Mesenchymal stem cell (in vitro differentiated cells and primary cell): ENCODE measurements at regions not wholly inside any gene's neighbourhood (a gene's known extent, or its start where the extent isn't known, plus 50 kb on each side); places are given as distances from the start of the nearest gene placed in this dataset.

ENCODE experiments used
- DNase-seq: peaks from one replicate; pipeline ENCODE4 v3.0.0-alpha.2; 2013
- H2AFZ ChIP-seq: one replicate; pipeline ENCODE4 v1.6.1; 2013; ENCODE audit warnings: low read depth, mild to moderate bottlenecking, control low read depth, inconsistent platforms, low read length, moderate library complexity
- H2AK5ac ChIP-seq: 2 replicates; pipeline ENCODE4 v1.6.1; 2013; ENCODE audit warnings: low read length, moderate library complexity, mild to moderate bottlenecking, inconsistent platforms; ENCODE audit not compliant: severe bottlenecking
- H2BK120ac ChIP-seq: one replicate; pipeline ENCODE4 v1.6.1; 2013; ENCODE audit warnings: low read depth, mild to moderate bottlenecking, inconsistent platforms, low read length, moderate library complexity
- H2BK12ac ChIP-seq, 2 experiments: one replicate each; pipeline ENCODE4 v1.6.1; 2013; ENCODE audit warnings: inconsistent platforms in 2 of 2, low read length in 2 of 2, mild to moderate bottlenecking in 2 of 2, moderate library complexity in 2 of 2, control low read depth in 1 of 2
- H2BK15ac ChIP-seq: one replicate; pipeline ENCODE4 v1.6.1; 2013; ENCODE audit warnings: mild to moderate bottlenecking, low read depth, inconsistent platforms; ENCODE audit not compliant: poor library complexity, severe bottlenecking
- H2BK5ac ChIP-seq: 2 replicates; pipeline ENCODE4 v1.6.1; 2013; ENCODE audit warnings: low read depth, mild to moderate bottlenecking, low read length, control low read depth, inconsistent platforms; ENCODE audit not compliant: poor library complexity, severe bottlenecking
- H3K14ac ChIP-seq, 2 experiments: one replicate each; pipeline ENCODE4 v1.6.1; 2013; ENCODE audit warnings: inconsistent platforms in 2 of 2, low read length in 2 of 2, control low read depth in 1 of 2, mild to moderate bottlenecking in 1 of 2, moderate library complexity in 1 of 2
- H3K18ac ChIP-seq, 2 experiments: one replicate each; pipeline ENCODE4 v1.6.1; 2013; ENCODE audit warnings: inconsistent platforms in 2 of 2, low read length in 2 of 2, control low read depth in 1 of 2, low read depth in 1 of 2, mild to moderate bottlenecking in 1 of 2
- H3K23ac ChIP-seq, 2 experiments: one replicate each; pipeline ENCODE4 v1.6.1; 2013; ENCODE audit warnings: inconsistent platforms in 2 of 2, low read length in 2 of 2, mild to moderate bottlenecking in 2 of 2, moderate library complexity in 2 of 2, control low read depth in 1 of 2
- H3K27ac ChIP-seq: 2 replicates; pipeline ENCODE4 v1.5.1; 2013; ENCODE audit warnings: mild to moderate bottlenecking, moderate library complexity, low read length, control low read depth, inconsistent platforms; ENCODE audit not compliant: poor library complexity, severe bottlenecking
- H3K27me3 ChIP-seq, 2 experiments: 2 replicates each; pipeline versions ENCODE4 v1.6.1 to v1.7.0; 2013; ENCODE audit warnings: low read length in 2 of 2, mild to moderate bottlenecking in 2 of 2, moderate library complexity in 2 of 2, control low read depth in 1 of 2, inconsistent platforms in 1 of 2; ENCODE audit not compliant: control insufficient read depth in 1 of 2, insufficient read depth in 1 of 2
- H3K36me3 ChIP-seq, 2 experiments: 2 replicates each; pipeline versions ENCODE4 v1.6.1 to v1.7.0; 2013; ENCODE audit warnings: low read length in 2 of 2, control low read depth in 1 of 2, inconsistent platforms in 1 of 2, low read depth in 1 of 2, mild to moderate bottlenecking in 1 of 2; ENCODE audit not compliant: insufficient read depth in 2 of 2, control insufficient read depth in 1 of 2
- H3K4ac ChIP-seq, 2 experiments: one replicate each; pipeline ENCODE4 v1.6.1; 2013; ENCODE audit warnings: inconsistent platforms in 2 of 2, low read length in 2 of 2, mild to moderate bottlenecking in 2 of 2, moderate library complexity in 2 of 2, control low read depth in 1 of 2, low read depth in 1 of 2
- H3K4me1 ChIP-seq: 2 replicates; pipeline ENCODE4 v1.6.1; 2013; ENCODE audit warnings: low read depth, low read length, control low read depth; ENCODE audit not compliant: control insufficient read depth, insufficient read depth
- H3K4me2 ChIP-seq: 2 replicates; pipeline ENCODE4 v1.6.1; 2013; ENCODE audit warnings: low read length, mild to moderate bottlenecking, inconsistent platforms; ENCODE audit not compliant: poor library complexity, severe bottlenecking
- H3K4me3 ChIP-seq, 2 experiments: 2 replicates each; pipeline versions ENCODE4 v1.5.1 to v1.7.0; 2013; ENCODE audit warnings: low read length in 2 of 2, mild to moderate bottlenecking in 2 of 2, control low read depth in 1 of 2, low read depth in 1 of 2; ENCODE audit not compliant: insufficient read depth in 1 of 2
- H3K79me1 ChIP-seq: replicated peaks from 2 replicates; pipeline ENCODE4 v1.6.1; 2013; ENCODE audit warnings: mild to moderate bottlenecking, control low read depth, low read length, inconsistent platforms; ENCODE audit not compliant: poor library complexity, severe bottlenecking
- H3K9ac ChIP-seq: 2 replicates; pipeline ENCODE4 v1.7.0; 2013; ENCODE audit warnings: mild to moderate bottlenecking, low read length, moderate library complexity
- H3K9me3 ChIP-seq: 2 replicates; pipeline ENCODE4 v1.7.0; 2013; ENCODE audit warnings: mild to moderate bottlenecking, low read length; ENCODE audit not compliant: control insufficient read depth
- H4K8ac ChIP-seq: one replicate; pipeline ENCODE4 v1.6.1; 2013; ENCODE audit warnings: inconsistent platforms, mild to moderate bottlenecking, low read length, moderate library complexity
- H4K91ac ChIP-seq: one replicate; pipeline ENCODE4 v1.6.1; 2013; ENCODE audit warnings: mild to moderate bottlenecking, low read length, inconsistent platforms
- WGBS: methylation state at CpG from one replicate; pipeline ENCODE4 v1.1.7; 2013; ENCODE audit warnings: mixed read lengths; 5-methylcytosine and 5-hydroxymethylcytosine counted together

DNA sequence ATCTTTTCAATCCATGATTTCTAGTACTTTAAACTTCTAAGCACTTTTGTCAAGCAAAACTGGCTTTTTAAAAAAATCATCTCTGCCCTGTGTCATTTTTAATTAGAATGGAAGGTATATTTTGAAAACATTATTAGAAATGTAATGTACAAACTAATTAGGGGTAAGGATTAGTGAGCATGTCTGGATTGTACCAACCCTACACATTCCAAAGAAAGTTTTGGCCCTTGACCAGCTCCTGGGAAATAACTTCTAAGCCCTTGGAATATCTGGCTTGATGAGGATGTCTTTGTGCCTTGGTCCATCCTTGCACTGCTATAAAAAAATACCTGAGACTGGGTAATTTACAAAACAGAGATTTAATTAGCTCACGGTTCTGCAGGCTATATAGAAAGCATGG, 876.5 kb downstream of the RAPGEF2 start:
- no peak overlapping the region for H2BK5ac ChIP-seq
- no peak overlapping the region for H3K23ac ChIP-seq
- H3K14ac ChIP-seq = no peak overlapping the region
- H3K79me1 ChIP-seq = no peaks in the 10 kb centered on the region
- no peaks in the 10 kb centered on the region for H3K36me3 ChIP-seq
- no peak overlapping the region for H2AFZ ChIP-seq
- no peak overlapping the region for H2BK15ac ChIP-seq
- H4K91ac ChIP-seq = no peak overlapping the region
- H3K4me2 ChIP-seq = no peak overlapping the region
- H2BK12ac ChIP-seq = no peak overlapping the region
- H4K8ac ChIP-seq = no peak overlapping the region
- no peak for DNase-seq
- 93% methylated on average over 1 of the region's 1 CpG for WGBS
- no peak overlapping the region for H3K4ac ChIP-seq
- H3K27ac ChIP-seq = no peak overlapping the region
- no peaks in the 10 kb centered on the region for H3K27me3 ChIP-seq
- no peak overlapping the region for H3K4me3 ChIP-seq
- no peak overlapping the region for H3K18ac ChIP-seq
- no peaks in the 10 kb centered on the region for H3K9me3 ChIP-seq
- H2AK5ac ChIP-seq = no peak overlapping the region
- H3K9ac ChIP-seq = no peak overlapping the region
- no peaks in the 10 kb centered on the region for H3K4me1 ChIP-seq
- H2BK120ac ChIP-seq = no peak overlapping the region

DNA sequence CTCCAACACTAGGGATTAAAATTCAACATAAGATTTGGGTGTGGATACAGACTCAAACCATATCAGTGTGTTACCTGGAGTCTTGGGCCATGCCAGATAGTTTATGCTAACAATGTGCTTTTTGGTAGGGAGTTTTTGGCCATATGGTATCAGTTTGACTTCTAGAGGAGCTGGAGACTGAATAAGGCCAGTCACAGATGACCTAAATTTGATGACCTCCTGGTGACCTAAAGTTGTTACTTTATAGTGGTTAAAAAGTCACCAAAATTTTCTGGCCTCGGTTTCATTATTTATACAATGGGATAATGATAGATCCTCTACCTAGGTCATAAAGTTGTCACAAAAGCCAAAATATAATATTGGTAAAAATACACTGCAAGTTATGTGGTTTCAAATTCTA, 877.1 kb downstream of the RAPGEF2 start:
- WGBS = no CpG with 5 or more reads among the region's 1 CpG
- no peak overlapping the region for H3K4me3 ChIP-seq
- H3K79me1 ChIP-seq = no peaks in the 10 kb centered on the region
- no peaks in the 10 kb centered on the region for H3K9me3 ChIP-seq
- no peak overlapping the region for H2BK120ac ChIP-seq
- no peak overlapping the region for H3K18ac ChIP-seq
- H3K36me3 ChIP-seq = no peaks in the 10 kb centered on the region
- no peak overlapping the region for H2BK5ac ChIP-seq
- H2BK15ac ChIP-seq = no peak overlapping the region
- H2AFZ ChIP-seq = no peak overlapping the region
- DNase-seq = no peak
- H2AK5ac ChIP-seq = no peak overlapping the region
- no peak overlapping the region for H3K23ac ChIP-seq
- H3K4ac ChIP-seq = no peak overlapping the region
- no peaks in the 10 kb centered on the region for H3K4me1 ChIP-seq
- no peak overlapping the region for H3K4me2 ChIP-seq
- no peak overlapping the region for H4K91ac ChIP-seq
- H3K14ac ChIP-seq = no peak overlapping the region
- no peak overlapping the region for H3K27ac ChIP-seq
- H3K27me3 ChIP-seq = no peaks in the 10 kb centered on the region
- H2BK12ac ChIP-seq = no peak overlapping the region
- H4K8ac ChIP-seq = no peak overlapping the region
- no peak overlapping the region for H3K9ac ChIP-seq

DNA sequence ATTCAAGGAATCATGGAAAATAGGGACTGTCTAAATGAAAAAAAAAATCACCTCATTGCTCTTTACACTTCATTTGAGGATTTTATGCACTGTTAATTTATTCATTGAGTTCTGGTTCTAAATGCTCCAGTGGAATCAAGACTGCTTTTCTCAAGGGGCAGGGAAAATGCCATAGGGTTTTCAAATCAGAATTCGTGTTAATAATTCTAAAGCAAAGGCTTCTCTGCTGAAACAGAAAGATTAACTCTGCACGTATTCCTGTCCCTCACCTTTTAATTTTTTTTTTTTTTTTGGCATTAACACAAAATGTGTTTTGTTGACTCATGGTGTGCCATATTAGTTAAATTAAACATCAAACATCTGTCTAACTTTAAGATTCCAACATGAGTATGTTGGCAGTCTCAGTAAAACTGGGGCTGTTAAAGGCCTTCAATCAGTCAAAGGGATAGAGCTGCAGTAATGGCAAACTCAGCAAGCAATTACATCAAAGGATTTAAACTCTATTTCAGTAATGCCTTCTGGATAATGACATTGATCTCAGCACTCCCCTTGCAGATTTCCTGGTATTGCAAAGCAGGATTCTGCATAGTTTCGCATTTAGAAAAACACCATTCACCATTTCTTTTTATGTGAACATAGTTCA, 878.1 kb downstream of the RAPGEF2 start:
- Histone ChIP-seq H3K4ac (no peak overlapping the region), H3K79me1 (no peaks in the 10 kb centered on the region), H2AK5ac (no peak overlapping the region), H2BK12ac (no peak overlapping the region), H3K4me2 (no peak overlapping the region), H3K4me3 (no peak overlapping the region), H3K27me3 (no peaks in the 10 kb centered on the region), H3K9ac (no peak overlapping the region), H2AFZ (no peak overlapping the region), H3K36me3 (no peaks in the 10 kb centered on the region), H3K9me3 (no peaks in the 10 kb centered on the region), H2BK120ac (no peak overlapping the region), H3K27ac (no peak overlapping the region), H4K91ac (no peak overlapping the region), H2BK15ac (no peak overlapping the region), H3K14ac (no peak overlapping the region), H2BK5ac (no peak overlapping the region), H4K8ac (no peak overlapping the region), H3K23ac (no peak overlapping the region), H3K18ac (no peak overlapping the region), H3K4me1 (no peaks in the 10 kb centered on the region)
- WGBS = 94% methylated on average over 2 of the region's 3 CpGs
- DNase-seq = no peak

DNA sequence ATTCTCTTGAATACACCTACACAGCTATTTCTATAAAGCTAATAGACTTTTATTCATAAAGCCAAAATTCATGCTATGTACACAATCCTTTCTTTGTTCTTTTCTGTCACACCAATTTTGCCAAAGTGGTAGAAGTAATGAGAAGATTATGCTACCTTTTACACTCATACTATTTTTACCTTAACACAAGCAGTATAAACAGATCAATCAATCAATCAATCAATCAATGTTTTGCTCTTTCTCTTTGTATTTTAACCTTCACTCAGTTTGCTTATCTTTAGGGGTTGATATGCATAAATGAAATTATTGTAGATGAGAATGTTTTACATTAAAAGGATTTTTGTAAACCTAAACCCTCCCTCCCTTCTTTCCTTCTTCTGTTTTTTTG, 878.6 kb downstream of the RAPGEF2 start:
- H2AK5ac ChIP-seq = no peak overlapping the region
- H3K18ac ChIP-seq = no peak overlapping the region
- no peak overlapping the region for H2BK5ac ChIP-seq
- no peak overlapping the region for H3K4me2 ChIP-seq
- DNase-seq = no peak
- H3K27me3 ChIP-seq = no peaks in the 10 kb centered on the region
- H3K4ac ChIP-seq = no peak overlapping the region
- H3K9ac ChIP-seq = no peak overlapping the region
- no peak overlapping the region for H3K23ac ChIP-seq
- no peak overlapping the region for H4K8ac ChIP-seq
- H2BK15ac ChIP-seq = no peak overlapping the region
- no peaks in the 10 kb centered on the region for H3K36me3 ChIP-seq
- no peak overlapping the region for H3K4me3 ChIP-seq
- H3K4me1 ChIP-seq = no peaks in the 10 kb centered on the region
- H3K79me1 ChIP-seq = no peaks in the 10 kb centered on the region
- H3K9me3 ChIP-seq = peaks cover 2% of the 10 kb centered on the region
- H2BK120ac ChIP-seq = no peak overlapping the region
- H3K14ac ChIP-seq = no peak overlapping the region
- H4K91ac ChIP-seq = no peak overlapping the region
- H2BK12ac ChIP-seq = no peak overlapping the region
- H3K27ac ChIP-seq = no peak overlapping the region
- H2AFZ ChIP-seq = no peak overlapping the region
